HCT116 (cell line): ENCODE measurements at regions not wholly inside any gene's neighbourhood (a gene's known extent, or its start where the extent isn't known, plus 50 kb on each side); places are given as distances from the start of the nearest gene placed in this dataset.

ENCODE experiments used
- ATAC-seq: fragments of 200-7000 bp; cut with Tn5 transposase; 2 replicates; pipeline ENCODE4 v1.9.1; 2020; ENCODE audit warnings: mild to moderate bottlenecking, moderate library complexity
- BruUV-seq: library from RNA; stranded (reverse); fragments of 400-500 nt; replicated peaks from 2 replicates; lab custom pipeline; 2021; lab: Mats Ljungman, UMichigan
- CTCF ChIA-PET: fragments of 300-600 bp; sonication (Branson Sonifier 250); formaldehyde crosslinking; loops from one replicate; lab custom pipeline; 2021; ENCODE audit warnings: antibody characterized with exemption; lab: Charles Lee
- POLR2A ChIA-PET: fragments of 300-600, 350-600 bp; sonication (Branson Sonifier 250); formaldehyde crosslinking; loops from one replicate; lab custom pipeline; 2021; ENCODE audit warnings: antibody characterized with exemption; lab: Charles Lee
- RAD21 ChIA-PET, 2 experiments: fragments of 300-600 bp; sonication (Branson Sonifier 250); formaldehyde crosslinking; loops; one replicate each; lab custom pipeline; 2023; ENCODE audit warnings: low total read pairs in 2 of 2; ENCODE audit not compliant: uncharacterized antibody in 2 of 2, unreplicated experiment in 2 of 2, low non-redundant PET in 1 of 2; lab: Charles Lee
- DNase-seq: peaks from one replicate; pipeline ENCODE4 v3.0.0-alpha.2; 2010; ENCODE audit warnings: low read depth, low spot score
- H2AFZ ChIP-seq: fragments of 200-600 bp; shearing (Covaris generic), sonication (generic); 2 replicates; pipeline ENCODE4 v1.6.1; 2017; ENCODE audit warnings: low read depth, mixed run types, mixed read lengths, antibody characterized with exemption, low read length; ENCODE audit not compliant: poor library complexity, severe bottlenecking
- H3K27ac ChIP-seq: 2 replicates; pipeline ENCODE4 v1.5.1; 2012; ENCODE audit warnings: low read depth, low read length
- H3K27me3 ChIP-seq: fragments of 200-600 bp; sonication (generic); 2 replicates; pipeline ENCODE4 v1.6.1; 2016; ENCODE audit warnings: mixed run types, low read length, mixed read lengths; ENCODE audit not compliant: insufficient read depth
- H3K36me3 ChIP-seq, 2 experiments: fragments of 200-500 bp in 1 of 2; fragments of 200-600 bp in 1 of 2; sonication (Bioruptor generic) in 1 of 2; sonication (generic) in 1 of 2; 2 replicates each; pipeline versions ENCODE4 v1.5.1 to v1.6.1; 2014 to 2016; ENCODE audit warnings: low read length in 2 of 2, inconsistent platforms in 1 of 2, mixed read lengths in 1 of 2, mixed run types in 1 of 2; ENCODE audit not compliant: insufficient read depth in 2 of 2, control insufficient read depth in 1 of 2
- H3K4me1 ChIP-seq, 2 experiments: fragments of 200-600 bp in 1 of 2; sonication (generic) in 1 of 2; 2 replicates each; pipeline versions ENCODE4 v1.5.1 to v1.6.1; 2012 to 2017; ENCODE audit warnings: low read length in 2 of 2, inconsistent platforms in 1 of 2, mild to moderate bottlenecking in 1 of 2, mixed read lengths in 1 of 2, mixed run types in 1 of 2, moderate library complexity in 1 of 2; ENCODE audit not compliant: insufficient read depth in 2 of 2, control insufficient read depth in 1 of 2
- H3K4me2 ChIP-seq: fragments of 200-600 bp; sonication (generic); 2 replicates; pipeline ENCODE4 v1.6.1; 2017; ENCODE audit warnings: mixed run types, low read length, mixed read lengths
- H3K4me3 ChIP-seq, 2 experiments: fragments of 200-600 bp in 1 of 2; sonication (generic) in 1 of 2; replicated peaks in 1 of 2; 2 replicates each; pipeline ENCODE4 v1.5.1; 2011 to 2016; ENCODE audit warnings: low read length in 2 of 2, control low read depth in 1 of 2, low read depth in 1 of 2, mild to moderate bottlenecking in 1 of 2, mixed read lengths in 1 of 2, mixed run types in 1 of 2
- H3K79me2 ChIP-seq: fragments of 200-600 bp; sonication (generic); 2 replicates; pipeline ENCODE4 v1.6.1; 2017; ENCODE audit warnings: mild to moderate bottlenecking, mixed run types, low read length, moderate library complexity, mixed read lengths; ENCODE audit not compliant: insufficient read depth
- H3K9ac ChIP-seq: fragments of 200-600 bp; sonication (generic); 2 replicates; pipeline ENCODE4 v1.6.1; 2016; ENCODE audit warnings: low read length, mixed read lengths
- H3K9me2 ChIP-seq: fragments of 200-600 bp; sonication (generic), shearing (Covaris generic); 2 replicates; pipeline ENCODE4 v1.6.1; 2017; ENCODE audit warnings: mixed run types, mild to moderate bottlenecking, moderate library complexity; ENCODE audit not compliant: insufficient read depth
- H3K9me3 ChIP-seq, 2 experiments: fragments of 200-500 bp in 1 of 2; fragments of 200-600 bp in 1 of 2; sonication (Bioruptor generic) in 1 of 2; sonication (generic) in 1 of 2; 2 replicates each; pipeline ENCODE4 v1.6.1; 2014 to 2017; ENCODE audit warnings: low read length in 2 of 2, mixed read lengths in 2 of 2, inconsistent platforms in 1 of 2, low read depth in 1 of 2, mild to moderate bottlenecking in 1 of 2, mixed run types in 1 of 2, moderate library complexity in 1 of 2; ENCODE audit not compliant: control insufficient read depth in 1 of 2, insufficient read depth in 1 of 2
- H4K20me1 ChIP-seq: fragments of 200-600 bp; sonication (generic), shearing (Covaris generic); 2 replicates; pipeline ENCODE4 v1.6.1; 2017; ENCODE audit warnings: mixed run types, mild to moderate bottlenecking, moderate library complexity; ENCODE audit not compliant: insufficient read depth
- ATF3 ChIP-seq: IDR thresholded peaks from 2 replicates; pipeline ENCODE4 v1.6.1; 2012
- CTCF ChIP-seq, 3 experiments: fragments of 200-600 bp in 1 of 3; sonication (generic) in 1 of 3; IDR thresholded peaks in 2 of 3; conservative IDR thresholded peaks in 1 of 3; 2 replicates each; pipeline ENCODE4 v1.5.1; 2012 to 2017; ENCODE audit warnings: low read depth in 2 of 3, low read length in 2 of 3, antibody characterized with exemption in 1 of 3, borderline replicate concordance in 1 of 3, control low read depth in 1 of 3, mild to moderate bottlenecking in 1 of 3, mixed read lengths in 1 of 3, mixed run types in 1 of 3, moderate library complexity in 1 of 3; ENCODE audit not compliant: insufficient read depth in 1 of 3
- EZH2 ChIP-seq: fragments of 200-600 bp; sonication (generic); IDR thresholded peaks from 2 replicates; pipeline ENCODE4 v1.6.1; 2017; ENCODE audit warnings: antibody characterized with exemption, mixed run types
- EZH2phosphoT487 ChIP-seq: fragments of 200-600 bp; IDR thresholded peaks from 2 replicates; pipeline ENCODE4 v1.6.1; 2018; ENCODE audit warnings: antibody characterized with exemption, borderline replicate concordance
- FOSL1 ChIP-seq: IDR thresholded peaks from 2 replicates; pipeline ENCODE4 v1.6.1; 2012; ENCODE audit warnings: low read depth
- JUND ChIP-seq: IDR thresholded peaks from 2 replicates; pipeline ENCODE4 v1.6.1; 2012
- POLR2AphosphoS5 ChIP-seq: IDR thresholded peaks from 2 replicates; pipeline ENCODE4 v1.6.1; 2011; ENCODE audit warnings: mild to moderate bottlenecking, low read depth, low read length, moderate library complexity
- REST ChIP-seq: IDR thresholded peaks from 2 replicates; pipeline ENCODE4 v1.6.1; 2012; ENCODE audit warnings: low read depth
- SRF ChIP-seq: IDR thresholded peaks from 2 replicates; pipeline ENCODE4 v1.6.1; 2012; ENCODE audit warnings: low read depth
- ZBTB33 ChIP-seq: IDR thresholded peaks from 2 replicates; pipeline ENCODE4 v1.6.1; 2011; ENCODE audit warnings: mild to moderate bottlenecking, low read length, moderate library complexity; ENCODE audit not compliant: insufficient replicate concordance; ENCODE audit errors: extremely low read depth
- intact Hi-C: fragments of 100-400 bp; cut with micrococcal nuclease; formaldehyde crosslinking; loops from 2 replicates; pipeline ENCODE4 v1.10.0; 2022

GRCh38 chr4:154041640-154042039 lies 252.8 kb upstream of the SFRP2 start (continued):
- TF ChIP-seq ZBTB33, result no peak
- no peak for TF ChIP-seq REST
- no peak for TF ChIP-seq EZH2
- no peak for TF ChIP-seq SRF
- TF ChIP-seq POLR2AphosphoS5, result no peak

GRCh38 chr4:154039435-154040343 lies 250.8 kb upstream of the SFRP2 start:
- H3K9me3 ChIP-seq, result no peaks in the 10 kb centered on the region
- DNase-seq (no peak), ATAC-seq (no peak)
- H3K9me2 ChIP-seq, result no peaks in the 10 kb centered on the region
- H2AFZ ChIP-seq, result no peak overlapping the region
- H3K27ac ChIP-seq, result no peak overlapping the region
- no peaks in the 10 kb centered on the region for H3K36me3 ChIP-seq
- ChIA-PET POLR2A (no interaction called here), CTCF (interaction anchor here (1.4 kb wide), 1 partner anchor 254 kb away, joined by 3 read pairs; no protein-coding TSS in a partner anchor), RAD21 (no interaction called here)
- BruUV-seq, result no TSS peak
- no peaks in the 10 kb centered on the region for H3K79me2 ChIP-seq
- H3K27me3 ChIP-seq, result no peaks in the 10 kb centered on the region
- H3K4me3 ChIP-seq, result no peak overlapping the region
- H4K20me1 ChIP-seq, result no peaks in the 10 kb centered on the region
- intact Hi-C loops, result no loop called here
- no peak overlapping the region for H3K4me2 ChIP-seq
- H3K4me1 ChIP-seq, result no peaks in the 10 kb centered on the region
- no peak overlapping the region for H3K9ac ChIP-seq
- TF ChIP-seq FOSL1 (no peak), EZH2phosphoT487 (no peak), ATF3 (no peak), JUND (no peak), CTCF (IDR thresholded peaks at IDR 0.05 in 2 of 3, conservative IDR thresholded peaks at IDR 0.05 in 1 of 3; ENCODE audit: borderline replicate concordance in 1 of 3, insufficient read depth in 1 of 3, low read depth in 2 of 3, low read length in 2 of 3) (no peak), REST (no peak)
